H1 (cell line): ENCODE measurements at regions not wholly inside any gene's neighbourhood (a gene's known extent, or its start where the extent isn't known, plus 50 kb on each side); places are given as distances from the start of the nearest gene placed in this dataset.

Source experiments
- CTCF ChIA-PET: fragments of 300-600 bp; sonication (Branson Sonifier 250); formaldehyde crosslinking; loops from one replicate; lab custom pipeline; 2021; ENCODE audit not compliant: partially characterized antibody; lab: Charles Lee
- POLR2A ChIA-PET: fragments of 300-600 bp; sonication (Branson Sonifier 250); formaldehyde crosslinking; loops from one replicate; lab custom pipeline; 2021; ENCODE audit warnings: inconsistent platforms; ENCODE audit not compliant: partially characterized antibody; lab: Charles Lee
- DNase-seq, 2 experiments: peaks; one replicate each; pipeline versions ENCODE4 v3.0.0 to v3.0.0-alpha.2; 2010 to 2022; ENCODE audit warnings: low spot score in 2 of 2, low read depth in 1 of 2, mixed read lengths in 1 of 2
- FAIRE-seq: peaks from 2 replicates; lab custom pipeline; 2011; peaks lifted over from hg19 to GRCh38; lab: Jason Lieb, UNC
- H2AFZ ChIP-seq: 2 replicates; pipeline ENCODE4 v1.8.1; 2012; ENCODE audit warnings: low read length, inconsistent platforms
- H2AK5ac ChIP-seq: 2 replicates; pipeline ENCODE4 v1.6.1; 2013; ENCODE audit warnings: low read depth, low read length
- H2BK120ac ChIP-seq: replicated peaks from 2 replicates; pipeline ENCODE3; 2013; ENCODE audit warnings: low read depth, low read length, inconsistent platforms
- H2BK12ac ChIP-seq: 2 replicates; pipeline ENCODE4 v1.6.1; 2013; ENCODE audit warnings: low read depth, low read length
- H2BK15ac ChIP-seq: 2 replicates; pipeline ENCODE4 v1.6.1; 2013; ENCODE audit warnings: low read length
- H2BK20ac ChIP-seq: 2 replicates; pipeline ENCODE4 v1.6.1; 2013; ENCODE audit warnings: low read length
- H2BK5ac ChIP-seq: 2 replicates; pipeline ENCODE4 v1.6.1; 2013; ENCODE audit warnings: low read depth, low read length
- H3K14ac ChIP-seq: 2 replicates; pipeline ENCODE4 v1.6.1; 2013; ENCODE audit warnings: inconsistent platforms; ENCODE audit not compliant: insufficient read length
- H3K18ac ChIP-seq: 2 replicates; pipeline ENCODE4 v1.6.1; 2013; ENCODE audit warnings: low read length; ENCODE audit errors: extremely low read depth
- H3K23ac ChIP-seq: 2 replicates; pipeline ENCODE4 v1.6.1; 2013; ENCODE audit warnings: inconsistent platforms; ENCODE audit not compliant: insufficient read length
- H3K23me2 ChIP-seq: 2 replicates; pipeline ENCODE4 v1.6.1; 2013; ENCODE audit warnings: low read depth, low read length
- H3K27ac ChIP-seq: 2 replicates; pipeline ENCODE4 v1.6.1; 2011; ENCODE audit warnings: low read depth, low read length, inconsistent platforms
- H3K27me3 ChIP-seq, 4 experiments: replicated peaks in 1 of 4; 1 replicate in 1 of 4; 2 replicates in 3 of 4; pipeline versions ENCODE4 v1.6.1 to v1.8.1; 2011 to 2013; ENCODE audit warnings: low read length in 3 of 4, mild to moderate bottlenecking in 3 of 4, inconsistent platforms in 2 of 4, mixed read lengths in 2 of 4, moderate library complexity in 1 of 4; ENCODE audit not compliant: control insufficient read depth in 3 of 4, insufficient read depth in 3 of 4; ENCODE audit errors: extremely low read depth in 1 of 4
- H3K36me3 ChIP-seq, 4 experiments: 2 replicates each; pipeline versions ENCODE4 v1.6.1 to v1.8.1; 2011 to 2013; ENCODE audit warnings: mild to moderate bottlenecking in 4 of 4, low read length in 3 of 4, moderate library complexity in 2 of 4, control low read depth in 1 of 4, inconsistent platforms in 1 of 4; ENCODE audit not compliant: insufficient read depth in 4 of 4, control insufficient read depth in 2 of 4
- H3K4ac ChIP-seq: replicated peaks from 2 replicates; pipeline ENCODE3; 2013; ENCODE audit warnings: low read length, low read depth, mixed read lengths, inconsistent platforms; ENCODE audit not compliant: insufficient read length
- H3K4me1 ChIP-seq, 4 experiments: replicated peaks in 1 of 4; 1 replicate in 1 of 4; 2 replicates in 3 of 4; pipeline versions ENCODE4 v1.6.1 to v1.8.1; 2011 to 2013; ENCODE audit warnings: low read length in 3 of 4, inconsistent platforms in 2 of 4, mixed read lengths in 1 of 4; ENCODE audit not compliant: insufficient read depth in 4 of 4, control insufficient read depth in 3 of 4
- H3K4me2 ChIP-seq, 2 experiments: 2 replicates each; pipeline versions ENCODE4 v1.6.1 to v1.8.1; 2011 to 2013; ENCODE audit warnings: low read depth in 2 of 2, low read length in 2 of 2, control low read depth in 1 of 2, inconsistent platforms in 1 of 2, mild to moderate bottlenecking in 1 of 2; ENCODE audit not compliant: insufficient read depth in 1 of 2
- H3K4me3 ChIP-seq, 4 experiments: fragments of 200-600, 300-600 bp in 1 of 4; sonication (generic), shearing (Covaris generic), sonication (Bioruptor Twin) in 1 of 4; 2 replicates each; pipeline versions ENCODE4 v1.5.1 to v1.8.1; 2011 to 2016; ENCODE audit warnings: low read length in 4 of 4, low read depth in 3 of 4, control low read depth in 2 of 4, inconsistent platforms in 2 of 4, mild to moderate bottlenecking in 2 of 4, mixed read lengths in 1 of 4, moderate library complexity in 1 of 4; ENCODE audit not compliant: insufficient read depth in 2 of 4; ENCODE audit errors: extremely low read depth in 1 of 4
- H3K56ac ChIP-seq: replicated peaks from 2 replicates; pipeline ENCODE3; 2013; ENCODE audit warnings: low read depth, mild to moderate bottlenecking, mixed read lengths, low read length, inconsistent platforms; ENCODE audit not compliant: insufficient read length
- H3K79me1 ChIP-seq: 2 replicates; pipeline ENCODE4 v1.6.1; 2013; ENCODE audit warnings: low read depth, low read length, control low read depth
- H3K79me2 ChIP-seq, 2 experiments: 2 replicates each; pipeline versions ENCODE4 v1.6.1 to v1.8.1; 2012 to 2013; ENCODE audit warnings: low read length in 2 of 2, mild to moderate bottlenecking in 2 of 2, inconsistent platforms in 1 of 2; ENCODE audit not compliant: insufficient read depth in 2 of 2, control insufficient read depth in 1 of 2
- H3K9ac ChIP-seq, 4 experiments: replicated peaks in 1 of 4; 1 replicate in 1 of 4; 2 replicates in 3 of 4; pipeline versions ENCODE4 v1.6.1 to v1.8.1; 2011 to 2013; ENCODE audit warnings: low read depth in 3 of 4, low read length in 3 of 4, control low read depth in 2 of 4, mild to moderate bottlenecking in 2 of 4, moderate library complexity in 2 of 4, inconsistent platforms in 1 of 4; ENCODE audit errors: extremely low read depth in 1 of 4
- H3K9me3 ChIP-seq, 2 experiments: 2 replicates each; pipeline versions ENCODE4 v1.6.1 to v1.8.1; 2012 to 2013; ENCODE audit warnings: mild to moderate bottlenecking in 2 of 2, moderate library complexity in 2 of 2, control low read depth in 1 of 2, inconsistent platforms in 1 of 2, low read depth in 1 of 2, low read length in 1 of 2, mixed read lengths in 1 of 2; ENCODE audit not compliant: insufficient read depth in 2 of 2
- H4K20me1 ChIP-seq, 2 experiments: replicated peaks in 1 of 2; 2 replicates each; pipeline versions ENCODE3 to v1.8.1; 2011 to 2013; ENCODE audit warnings: inconsistent platforms in 2 of 2, low read length in 2 of 2, mild to moderate bottlenecking in 1 of 2; ENCODE audit not compliant: insufficient read depth in 2 of 2, control insufficient read depth in 1 of 2
- H4K5ac ChIP-seq: 2 replicates; pipeline ENCODE4 v1.6.1; 2013; ENCODE audit warnings: low read length, low read depth, mixed read lengths, inconsistent platforms; ENCODE audit not compliant: insufficient read length
- H4K8ac ChIP-seq: 2 replicates; pipeline ENCODE4 v1.8.0; 2013; ENCODE audit warnings: mild to moderate bottlenecking, moderate library complexity, low read length, inconsistent platforms; ENCODE audit not compliant: insufficient read depth; ENCODE audit errors: extremely low read depth
- H4K91ac ChIP-seq: replicated peaks from 2 replicates; pipeline ENCODE3; 2013; ENCODE audit warnings: low read length, mixed read lengths, inconsistent platforms; ENCODE audit not compliant: insufficient read length
- CBX5 ChIP-seq: fragments of 300-800, 300-1000 bp; sonication (generic); IDR thresholded peaks from 2 replicates; pipeline ENCODE4 v1.7.1; 2016; ENCODE audit warnings: antibody characterized with exemption, low read length, low read depth
- CTBP2 ChIP-seq: IDR thresholded peaks from 2 replicates; pipeline ENCODE4 v1.7.0; 2011; ENCODE audit warnings: borderline replicate concordance, mild to moderate bottlenecking, moderate library complexity, mixed read lengths, low read length; ENCODE audit not compliant: insufficient read depth, insufficient read length
- CTCF ChIP-seq, 3 experiments: IDR thresholded peaks; 1 replicate in 2 of 3; 2 replicates in 1 of 3; pipeline versions ENCODE4 v1.5.1 to v1.6.1; 2011; ENCODE audit warnings: low read length in 3 of 3, mild to moderate bottlenecking in 3 of 3, inconsistent platforms in 2 of 3, low read depth in 1 of 3, moderate library complexity in 1 of 3; ENCODE audit not compliant: insufficient read depth in 1 of 3; ENCODE audit errors: control extremely low read depth in 1 of 3
- GTF2F1 ChIP-seq: IDR thresholded peaks from 2 replicates; pipeline ENCODE4 v1.6.1; 2012; ENCODE audit warnings: low read depth, low read length, improper control_type of control experiment, borderline replicate concordance
- JUND ChIP-seq: IDR thresholded peaks from 2 replicates; pipeline ENCODE4 v1.6.1; 2011; ENCODE audit warnings: mild to moderate bottlenecking, improper control_type of control experiment, low read length
- KDM4A ChIP-seq: IDR thresholded peaks from one replicate; pipeline ENCODE4 v1.7.1; 2012; ENCODE audit warnings: low read depth, mild to moderate bottlenecking, moderate library complexity, low read length, inconsistent platforms; ENCODE audit not compliant: severe bottlenecking
- POU5F1 ChIP-seq: IDR thresholded peaks from 2 replicates; pipeline ENCODE4 v1.6.1; 2011; ENCODE audit warnings: low read depth, mild to moderate bottlenecking, low read length, moderate library complexity
- RBBP5 ChIP-seq: IDR thresholded peaks from 2 replicates; pipeline ENCODE4 v1.7.1; 2012; ENCODE audit warnings: low read depth, mild to moderate bottlenecking, inconsistent platforms, low read length, moderate library complexity, borderline replicate concordance
- RNF2 ChIP-seq: fragments of 200-900, 300-1000 bp; sonication (generic); IDR thresholded peaks from 2 replicates; pipeline ENCODE4 v1.7.1; 2016; ENCODE audit warnings: borderline replicate concordance, low read depth, mild to moderate bottlenecking, antibody characterized with exemption, low read length; ENCODE audit not compliant: poor library complexity, severe bottlenecking; ENCODE audit errors: missing control alignments
- TEAD4 ChIP-seq: IDR thresholded peaks from 2 replicates; pipeline ENCODE4 v1.6.1; 2012; ENCODE audit warnings: low read depth, low read length, inconsistent platforms, mixed read lengths
- USF2 ChIP-seq: IDR thresholded peaks from 2 replicates; pipeline ENCODE4 v1.6.1; 2011; ENCODE audit warnings: low read length, improper control_type of control experiment

GRCh38 chr5:20286512-20286911, 298.5 kb upstream of the CDH18 start:
- H3K36me3 ChIP-seq = no peaks in the 10 kb centered on the region
- no peak overlapping the region for H2AFZ ChIP-seq
- H2BK15ac ChIP-seq = no peak overlapping the region
- no peak for DNase-seq
- no peak overlapping the region for H2BK12ac ChIP-seq
- no peak overlapping the region for H2BK5ac ChIP-seq
- no peaks in the 10 kb centered on the region for H3K27me3 ChIP-seq
- no peak overlapping the region for H2AK5ac ChIP-seq
- H3K23me2 ChIP-seq = no peaks in the 10 kb centered on the region
- no peaks in the 10 kb centered on the region for H3K79me2 ChIP-seq
- H3K4me2 ChIP-seq = no peak overlapping the region
- H3K79me1 ChIP-seq = no peaks in the 10 kb centered on the region
- TF ChIP-seq USF2 (no peak), CTCF (IDR thresholded peaks at IDR 0.05; ENCODE audit: control extremely low read depth in 1 of 3, insufficient read depth in 1 of 3, low read depth in 1 of 3, low read length in 3 of 3) (no peak), POU5F1 (no peak), GTF2F1 (no peak), TEAD4 (no peak), JUND (no peak), KDM4A (no peak), RBBP5 (no peak), CBX5 (no peak), RNF2 (no peak), CTBP2 (no peak)
- TF ChIP-seq, all 59 proteins: peak for 0
- no peak overlapping the region for H4K5ac ChIP-seq
- H3K4me1 ChIP-seq = no peaks in the 10 kb centered on the region
- H4K20me1 ChIP-seq = no peaks in the 10 kb centered on the region
- H3K27ac ChIP-seq = no peak overlapping the region
- no peaks in the 10 kb centered on the region for H3K9me3 ChIP-seq
- H3K23ac ChIP-seq = no peak overlapping the region
- no peak for FAIRE-seq
- no peak overlapping the region for H3K4ac ChIP-seq
- H4K8ac ChIP-seq = no peak overlapping the region
- H3K14ac ChIP-seq = no peak overlapping the region
- H2BK120ac ChIP-seq = no peak overlapping the region
- CTCF ChIA-PET = no interaction called here
- POLR2A ChIA-PET = no interaction called here
- H3K18ac ChIP-seq = no peak overlapping the region
- no peak overlapping the region for H3K56ac ChIP-seq
- H2BK20ac ChIP-seq = no peak overlapping the region
- H4K91ac ChIP-seq = no peak overlapping the region
- no peak overlapping the region for H3K4me3 ChIP-seq
- no peak overlapping the region for H3K9ac ChIP-seq
